Neural crest cell (in vitro differentiated cells): ENCODE measurements at regions not wholly inside any gene's neighbourhood (a gene's known extent, or its start where the extent isn't known, plus 50 kb on each side); places are given as distances from the start of the nearest gene placed in this dataset.

Experiments
- DNase-seq: peaks from one replicate; pipeline ENCODE4 v3.0.0; 2021; ENCODE audit warnings: low read depth, mixed read lengths, low spot score
- H3K27ac Mint-ChIP-seq: one replicate; pipeline ENCODE4 v1.8.0; 2021; ENCODE audit warnings: mild to moderate bottlenecking, mixed read lengths; ENCODE audit not compliant: unreplicated experiment
- H3K27me3 Mint-ChIP-seq: 2 replicates; pipeline ENCODE4 v1.8.0; 2021; ENCODE audit warnings: low read depth, mild to moderate bottlenecking, mixed read lengths
- H3K36me3 Mint-ChIP-seq: 2 replicates; pipeline ENCODE4 v1.8.0; 2021; ENCODE audit warnings: low read depth, mild to moderate bottlenecking, mixed read lengths
- H3K4me1 Mint-ChIP-seq: 2 replicates; pipeline ENCODE4 v1.8.0; 2021; ENCODE audit warnings: mixed read lengths
- H3K4me3 Mint-ChIP-seq: one replicate; pipeline ENCODE4 v1.8.0; 2021; ENCODE audit warnings: mild to moderate bottlenecking, mixed read lengths
- H3K9me3 Mint-ChIP-seq: 2 replicates; pipeline ENCODE4 v1.8.0; 2021; ENCODE audit warnings: mixed read lengths
- TF ChIP-seq, protein P1 (sequence below): fragments of 200-600 bp; sonication (generic); conservative IDR thresholded peaks from 2 replicates; pipeline ENCODE4 v1.5.0; 2021; ENCODE audit warnings: antibody characterized with exemption, mild to moderate bottlenecking

DNA sequence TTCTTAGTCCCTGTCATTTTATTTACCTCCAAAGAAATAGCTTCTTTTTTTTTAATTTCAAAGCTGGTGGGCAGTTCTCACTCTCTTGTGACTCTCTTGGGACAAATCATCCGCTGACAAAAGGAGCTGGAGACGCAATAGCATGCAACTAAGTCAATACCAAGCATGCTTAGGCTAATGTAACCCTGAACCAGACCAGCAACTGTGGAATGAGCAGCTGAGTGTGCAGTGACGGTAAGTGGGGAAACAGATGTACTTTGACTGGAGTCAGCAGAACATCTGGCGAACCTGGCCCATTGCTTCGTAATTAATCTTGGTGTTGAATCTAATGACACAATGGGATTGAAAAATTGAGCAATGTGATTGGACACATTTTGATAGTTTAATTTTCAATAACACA, 280.7 kb upstream of the PLXNA2 start:
- no peak overlapping the region for H3K27ac Mint-ChIP-seq
- TF ChIP-seq, protein P1, sequence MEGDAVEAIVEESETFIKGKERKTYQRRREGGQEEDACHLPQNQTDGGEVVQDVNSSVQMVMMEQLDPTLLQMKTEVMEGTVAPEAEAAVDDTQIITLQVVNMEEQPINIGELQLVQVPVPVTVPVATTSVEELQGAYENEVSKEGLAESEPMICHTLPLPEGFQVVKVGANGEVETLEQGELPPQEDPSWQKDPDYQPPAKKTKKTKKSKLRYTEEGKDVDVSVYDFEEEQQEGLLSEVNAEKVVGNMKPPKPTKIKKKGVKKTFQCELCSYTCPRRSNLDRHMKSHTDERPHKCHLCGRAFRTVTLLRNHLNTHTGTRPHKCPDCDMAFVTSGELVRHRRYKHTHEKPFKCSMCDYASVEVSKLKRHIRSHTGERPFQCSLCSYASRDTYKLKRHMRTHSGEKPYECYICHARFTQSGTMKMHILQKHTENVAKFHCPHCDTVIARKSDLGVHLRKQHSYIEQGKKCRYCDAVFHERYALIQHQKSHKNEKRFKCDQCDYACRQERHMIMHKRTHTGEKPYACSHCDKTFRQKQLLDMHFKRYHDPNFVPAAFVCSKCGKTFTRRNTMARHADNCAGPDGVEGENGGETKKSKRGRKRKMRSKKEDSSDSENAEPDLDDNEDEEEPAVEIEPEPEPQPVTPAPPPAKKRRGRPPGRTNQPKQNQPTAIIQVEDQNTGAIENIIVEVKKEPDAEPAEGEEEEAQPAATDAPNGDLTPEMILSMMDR: no peak
- no peak overlapping the region for H3K4me3 Mint-ChIP-seq
- H3K9me3 Mint-ChIP-seq: no peaks in the 10 kb centered on the region
- H3K27me3 Mint-ChIP-seq: peaks cover 4% of the 10 kb centered on the region
- no peaks in the 10 kb centered on the region for H3K36me3 Mint-ChIP-seq
- peaks cover 20% of the 10 kb centered on the region for H3K4me1 Mint-ChIP-seq
- DNase-seq: no peak

DNA sequence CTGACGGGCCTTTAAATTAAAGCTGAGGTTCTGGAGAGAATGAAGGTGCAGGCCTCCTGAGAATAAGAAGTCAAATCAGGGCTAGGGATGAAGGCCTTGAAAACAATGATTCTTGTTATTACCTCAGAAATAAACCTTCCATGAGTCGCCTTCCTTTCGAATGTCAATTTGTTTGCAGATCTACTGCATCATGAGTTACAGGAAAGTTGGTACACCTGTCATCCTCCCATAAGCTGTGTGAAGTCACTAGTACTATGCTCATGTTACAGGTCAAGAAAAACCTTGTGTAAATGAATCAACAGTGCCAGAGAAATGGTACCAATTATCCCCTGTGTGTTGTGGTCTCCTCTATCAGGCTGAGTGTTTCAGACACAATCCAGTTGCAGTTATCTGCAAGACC, 281.2 kb upstream of the PLXNA2 start:
- Mint-ChIP-seq H3K9me3 (no peaks in the 10 kb centered on the region), H3K27ac (no peak overlapping the region), H3K4me3 (no peak overlapping the region), H3K27me3 (peaks cover 4% of the 10 kb centered on the region), H3K36me3 (no peaks in the 10 kb centered on the region), H3K4me1 (peaks cover 20% of the 10 kb centered on the region)
- no peak for DNase-seq
- TF ChIP-seq, protein P1: no peak

DNA sequence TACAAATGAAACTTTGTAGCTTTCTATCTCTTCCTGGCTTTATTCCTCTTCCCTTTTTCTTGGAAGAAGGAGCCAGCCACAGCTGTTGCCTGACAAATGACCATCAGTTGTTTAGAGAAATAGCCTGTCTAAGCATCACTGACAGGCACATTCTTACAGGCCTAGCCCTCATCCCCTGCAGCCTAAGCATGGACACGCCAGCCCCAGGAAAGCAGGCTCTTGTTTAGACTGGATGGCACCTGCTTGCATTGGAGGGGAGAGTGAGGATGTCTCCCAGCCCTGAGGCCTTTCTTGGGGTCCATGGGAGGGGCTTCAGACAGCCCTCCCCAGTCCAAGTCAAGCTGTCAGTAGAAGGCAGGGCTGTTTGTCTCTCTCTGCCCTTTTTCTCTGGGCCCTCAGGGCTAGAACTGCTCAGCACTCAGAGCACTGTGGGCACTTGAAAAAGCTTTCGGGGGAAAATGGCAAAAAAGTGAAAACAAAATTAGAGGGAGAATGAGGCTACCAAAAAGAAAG, 282.5 kb upstream of the PLXNA2 start:
- H3K27me3 Mint-ChIP-seq: peaks cover 4% of the 10 kb centered on the region
- no peaks in the 10 kb centered on the region for H3K36me3 Mint-ChIP-seq
- no peaks in the 10 kb centered on the region for H3K9me3 Mint-ChIP-seq
- no peak for DNase-seq
- no peak overlapping the region for H3K4me3 Mint-ChIP-seq
- TF ChIP-seq, protein P1: no peak
- H3K27ac Mint-ChIP-seq: no peak overlapping the region
- H3K4me1 Mint-ChIP-seq: peaks cover 20% of the 10 kb centered on the region

DNA sequence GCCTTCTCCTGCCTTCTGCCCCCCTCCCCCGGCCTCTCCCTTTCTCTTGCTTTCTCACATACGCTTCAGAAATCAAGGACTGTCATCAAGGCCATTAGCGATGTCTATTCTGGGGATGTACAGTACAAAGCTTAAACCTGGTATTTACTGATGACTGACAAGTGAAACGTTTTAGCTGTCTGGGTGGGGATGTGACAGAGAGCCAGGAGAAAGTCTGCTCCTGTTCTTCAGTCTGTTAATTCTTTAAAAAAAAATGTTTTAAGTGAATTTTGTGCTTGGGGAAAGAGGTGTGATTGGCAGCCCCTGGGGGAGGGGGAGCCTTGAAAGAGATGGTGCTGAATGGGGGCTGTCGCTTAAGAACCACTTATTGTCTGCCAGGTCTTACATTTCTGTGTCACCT, 283.0 kb upstream of the PLXNA2 start:
- Mint-ChIP-seq H3K36me3 (no peaks in the 10 kb centered on the region), H3K27ac (peak overlapping the region; percentile 53), H3K4me3 (peak overlapping the region; percentile 5), H3K4me1 (peaks cover 20% of the 10 kb centered on the region), H3K9me3 (no peaks in the 10 kb centered on the region), H3K27me3 (peaks cover 6% of the 10 kb centered on the region)
- TF ChIP-seq, protein P1: no peak
- DNase-seq: no peak

DNA sequence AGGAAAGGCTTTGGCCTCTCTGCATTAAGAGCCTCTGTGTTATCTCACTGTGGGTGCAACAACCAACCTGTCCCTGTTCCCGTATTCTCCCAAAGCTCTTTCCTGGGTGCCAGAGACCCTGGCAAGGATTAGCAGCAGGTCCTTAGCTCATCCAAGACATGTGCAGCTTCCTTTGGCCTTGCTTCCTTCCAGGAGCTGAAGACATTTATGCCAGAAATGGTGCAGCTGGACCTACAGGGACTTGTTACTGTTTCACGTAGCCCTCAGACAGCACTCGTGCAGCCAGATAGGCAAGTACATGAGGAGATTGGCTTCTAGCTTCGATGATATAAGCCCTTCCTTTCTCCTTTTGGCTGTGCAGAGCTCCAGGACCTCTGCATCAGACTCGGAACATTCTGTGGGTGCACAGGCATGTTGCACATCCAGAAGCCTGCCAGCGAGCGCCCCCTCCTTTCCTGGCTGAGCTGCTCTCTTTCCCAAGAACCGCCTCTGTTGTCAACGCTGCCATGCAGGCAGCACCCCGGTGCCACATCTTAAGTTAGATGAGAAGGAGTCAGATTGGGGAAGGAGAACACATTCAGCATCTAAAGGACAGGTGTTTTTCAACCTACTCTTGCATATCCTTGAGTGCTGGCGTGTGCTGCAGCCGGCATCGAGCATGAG, 284.5 kb upstream of the PLXNA2 start:
- TF ChIP-seq, protein P1: no peak
- peaks cover 20% of the 10 kb centered on the region for H3K4me1 Mint-ChIP-seq
- DNase-seq: no peak

More for the DNA sequence above, 284.5 kb upstream of the PLXNA2 start:
- Mint-ChIP-seq H3K27ac (no peak overlapping the region), H3K36me3 (no peaks in the 10 kb centered on the region), H3K4me3 (no peak overlapping the region), H3K9me3 (no peaks in the 10 kb centered on the region), H3K27me3 (peaks cover 12% of the 10 kb centered on the region)
